Neuronal stem cell (in vitro differentiated cells): ENCODE measurements at regions not wholly inside any gene's neighbourhood (a gene's known extent, or its start where the extent isn't known, plus 50 kb on each side); places are given as distances from the start of the nearest gene placed in this dataset.

Source experiments
- DNase-seq: peaks from one replicate; pipeline ENCODE4 v3.0.0-alpha.2; 2013; ENCODE audit warnings: low spot score
- H2AFZ ChIP-seq: one replicate; pipeline ENCODE4 v1.6.1; 2013; ENCODE audit warnings: mild to moderate bottlenecking, low read length, inconsistent platforms
- H2AK5ac ChIP-seq: 2 replicates; pipeline ENCODE4 v1.6.1; 2013; ENCODE audit warnings: low read depth, mild to moderate bottlenecking, inconsistent platforms, low read length, moderate library complexity, mixed read lengths
- H2BK120ac ChIP-seq: 2 replicates; pipeline ENCODE4 v1.6.1; 2013; ENCODE audit warnings: low read depth, mild to moderate bottlenecking, inconsistent platforms, low read length, moderate library complexity, mixed read lengths
- H2BK12ac ChIP-seq: one replicate; pipeline ENCODE4 v1.6.1; 2013; ENCODE audit warnings: low read length, inconsistent platforms
- H2BK15ac ChIP-seq: 2 replicates; pipeline ENCODE4 v1.6.1; 2013; ENCODE audit warnings: mild to moderate bottlenecking, low read length, inconsistent platforms, mixed read lengths
- H2BK5ac ChIP-seq: one replicate; pipeline ENCODE4 v1.6.1; 2013; ENCODE audit warnings: inconsistent platforms, mild to moderate bottlenecking, low read length, moderate library complexity
- H3K14ac ChIP-seq: one replicate; pipeline ENCODE4 v1.6.1; 2013; ENCODE audit warnings: low read length, inconsistent platforms
- H3K18ac ChIP-seq: 2 replicates; pipeline ENCODE4 v1.6.1; 2013; ENCODE audit warnings: low read length, inconsistent platforms
- H3K23ac ChIP-seq: 2 replicates; pipeline ENCODE4 v1.6.1; 2013; ENCODE audit warnings: low read depth, mild to moderate bottlenecking, mixed read lengths, low read length, inconsistent platforms; ENCODE audit not compliant: poor library complexity
- H3K27ac ChIP-seq: replicated peaks from 3 replicates; pipeline ENCODE4 v1.5.1; 2013; ENCODE audit warnings: low read length, inconsistent platforms
- H3K27me3 ChIP-seq, 3 experiments: 2 replicates each; pipeline ENCODE4 v1.6.1; 2013; ENCODE audit warnings: low read length in 3 of 3, mild to moderate bottlenecking in 2 of 3, inconsistent platforms in 1 of 3, low read depth in 1 of 3, mixed read lengths in 1 of 3, moderate library complexity in 1 of 3; ENCODE audit not compliant: control insufficient read depth in 3 of 3, insufficient read depth in 3 of 3
- H3K36me3 ChIP-seq, 2 donors: replicated peaks in 1 of 2; 2 replicates each; pipeline ENCODE4 v1.6.1; 2013; ENCODE audit warnings: low read length in 2 of 2; ENCODE audit not compliant: control insufficient read depth in 2 of 2, insufficient read depth in 2 of 2
- H3K4ac ChIP-seq: 2 replicates; pipeline ENCODE4 v1.6.1; 2013; ENCODE audit warnings: inconsistent platforms, mild to moderate bottlenecking, low read length, moderate library complexity
- H3K4me1 ChIP-seq, 2 donors: 1 replicate in 1 of 2; 2 replicates in 1 of 2; pipeline ENCODE4 v1.6.1; 2013; ENCODE audit warnings: low read length in 2 of 2, low read depth in 1 of 2; ENCODE audit not compliant: control insufficient read depth in 2 of 2, insufficient read depth in 1 of 2
- H3K4me2 ChIP-seq: one replicate; pipeline ENCODE4 v1.6.1; 2013; ENCODE audit warnings: mild to moderate bottlenecking, low read length, inconsistent platforms; ENCODE audit not compliant: insufficient read depth, poor library complexity, severe bottlenecking
- H3K4me3 ChIP-seq, 2 donors: 2 replicates each; pipeline ENCODE4 v1.5.1; 2013; ENCODE audit warnings: low read length in 2 of 2, mild to moderate bottlenecking in 2 of 2, inconsistent platforms in 1 of 2, moderate library complexity in 1 of 2
- H3K79me1 ChIP-seq: one replicate; pipeline ENCODE4 v1.6.1; 2013; ENCODE audit warnings: low read depth, mild to moderate bottlenecking, inconsistent platforms, low read length, moderate library complexity
- H3K9ac ChIP-seq: one replicate; pipeline ENCODE4 v1.6.1; 2013; ENCODE audit warnings: mild to moderate bottlenecking, low read depth, low read length, inconsistent platforms; ENCODE audit not compliant: poor library complexity
- H3K9me3 ChIP-seq, 2 donors: replicated peaks in 1 of 2; 2 replicates each; pipeline versions ENCODE3 to v1.6.1; 2013; ENCODE audit warnings: low read length in 2 of 2, mild to moderate bottlenecking in 2 of 2, inconsistent platforms in 1 of 2, low read depth in 1 of 2, mixed read lengths in 1 of 2, moderate library complexity in 1 of 2; ENCODE audit not compliant: control insufficient read depth in 2 of 2, insufficient read depth in 1 of 2
- H4K8ac ChIP-seq: one replicate; pipeline ENCODE4 v1.6.1; 2013; ENCODE audit warnings: low read depth, mild to moderate bottlenecking, inconsistent platforms, low read length, moderate library complexity
- H4K91ac ChIP-seq: one replicate; pipeline ENCODE4 v1.6.1; 2013; ENCODE audit warnings: low read length, low read depth, mild to moderate bottlenecking, inconsistent platforms; ENCODE audit not compliant: poor library complexity
- WGBS, 2 donors: extraction: QIAGEN DNeasy Blood & Tissue Kit; methylation state at CpG; one replicate each; pipeline ENCODE4 v1.1.7; 2013; ENCODE audit warnings: missing lambda C conversion rate in 2 of 2, mixed read lengths in 1 of 2; ENCODE audit not compliant: insufficient read length in 2 of 2, insufficient replicate concordance in 1 of 2; ENCODE audit errors: extremely low coverage in 2 of 2; 5-methylcytosine and 5-hydroxymethylcytosine counted together

DNA sequence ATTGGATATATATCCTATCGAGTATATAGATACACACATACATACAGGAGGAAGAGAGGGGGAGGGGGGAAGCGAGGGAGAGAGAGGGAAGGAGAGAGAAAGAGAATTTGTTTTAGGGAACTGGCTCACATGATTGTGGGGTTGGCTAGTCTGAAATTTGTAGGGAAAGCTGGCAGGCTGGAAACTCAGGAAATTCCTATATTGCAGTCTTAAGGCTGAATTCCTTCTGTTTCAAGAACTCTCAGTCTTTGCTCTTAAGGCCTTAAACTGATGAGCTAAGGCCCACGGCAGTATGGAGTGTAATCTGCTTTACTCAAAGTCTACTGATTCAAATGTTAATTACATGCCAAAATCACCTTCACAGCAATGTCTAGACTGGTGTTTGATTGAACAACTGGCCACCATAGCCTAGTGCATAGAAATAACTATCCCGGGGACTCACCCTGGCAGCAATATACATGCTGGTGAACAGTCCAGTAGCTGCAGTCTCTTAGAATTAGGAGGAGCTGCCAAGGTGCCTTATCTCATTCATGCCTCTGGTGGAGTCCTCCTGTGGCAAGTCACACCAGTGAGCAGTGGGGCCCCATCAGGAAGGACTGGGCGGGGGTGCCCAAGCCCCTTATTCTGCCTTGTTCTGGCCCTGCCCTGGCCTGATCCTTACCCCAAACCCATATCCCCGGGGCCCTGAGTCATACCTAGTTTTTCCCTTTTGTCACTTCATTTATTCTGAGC, 59.7 kb upstream of the AMPD3 start:
- Histone ChIP-seq H2BK15ac (no peak overlapping the region), H3K4me1 (peaks cover 0 to 3% of the 10 kb centered on the region in 2 donors), H2BK5ac (no peak overlapping the region), H2AFZ (no peak overlapping the region), H3K9me3 (peaks cover 0 to 3% of the 10 kb centered on the region in 2 donors), H3K18ac (no peak overlapping the region), H3K9ac (no peak overlapping the region), H4K8ac (no peak overlapping the region), H3K4ac (no peak overlapping the region), H2BK12ac (no peak overlapping the region), H3K79me1 (no peaks in the 10 kb centered on the region), H3K4me2 (no peak overlapping the region), H3K23ac (no peak overlapping the region), H3K4me3 (no peak overlapping the region), H3K27ac (no peak overlapping the region), H3K14ac (no peak overlapping the region), H3K36me3 (no peaks in the 10 kb centered on the region), H4K91ac (no peak overlapping the region), H2AK5ac (no peak overlapping the region), H2BK120ac (no peak overlapping the region), H3K27me3 (no peaks in the 10 kb centered on the region)
- no CpG with 5 or more reads among the region's 6 CpGs for WGBS, 2 donors
- no peak for DNase-seq

DNA sequence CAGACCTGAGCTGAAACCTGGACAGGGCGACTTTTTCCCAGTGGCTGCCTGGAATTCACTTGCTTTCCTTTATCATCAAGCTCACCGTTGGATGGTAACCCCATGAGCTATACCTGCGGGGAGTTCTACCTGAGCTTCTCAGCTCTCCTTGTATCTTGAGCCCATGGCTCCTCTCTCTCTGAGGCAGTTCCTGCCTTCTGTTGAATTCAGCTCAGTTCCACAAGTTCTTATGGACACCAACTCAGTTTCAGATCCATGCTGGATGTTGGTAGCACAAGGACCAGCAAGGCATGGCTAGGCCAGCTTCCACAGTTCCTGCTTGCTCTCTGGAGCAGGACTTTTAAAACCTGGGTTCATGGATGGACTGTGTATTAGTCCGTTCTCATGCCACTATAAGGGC, 58.3 kb upstream of the AMPD3 start:
- H3K9me3 ChIP-seq, result no peaks in the 10 kb centered on the region
- H3K27ac ChIP-seq, result no peak overlapping the region
- no peak overlapping the region for H2BK15ac ChIP-seq
- H3K18ac ChIP-seq, result no peak overlapping the region
- no peak overlapping the region for H2BK120ac ChIP-seq
- H2BK5ac ChIP-seq, result no peak overlapping the region
- H4K8ac ChIP-seq, result no peak overlapping the region
- H3K4ac ChIP-seq, result no peak overlapping the region
- no peaks in the 10 kb centered on the region for H3K36me3 ChIP-seq
- no peak overlapping the region for H3K4me3 ChIP-seq
- H4K91ac ChIP-seq, result no peak overlapping the region
- no peak overlapping the region for H2BK12ac ChIP-seq
- H3K4me1 ChIP-seq, result peaks cover 0 to 3% of the 10 kb centered on the region in 2 donors
- no peaks in the 10 kb centered on the region for H3K79me1 ChIP-seq
- no peak overlapping the region for H3K23ac ChIP-seq
- H3K4me2 ChIP-seq, result no peak overlapping the region
- no peak overlapping the region for H3K9ac ChIP-seq
- WGBS, 2 donors, result no CpG with 5 or more reads among the region's 4 CpGs
- no peak for DNase-seq
- no peak overlapping the region for H3K14ac ChIP-seq
- no peak overlapping the region for H2AK5ac ChIP-seq
- no peak overlapping the region for H2AFZ ChIP-seq
- H3K27me3 ChIP-seq, result no peaks in the 10 kb centered on the region

DNA sequence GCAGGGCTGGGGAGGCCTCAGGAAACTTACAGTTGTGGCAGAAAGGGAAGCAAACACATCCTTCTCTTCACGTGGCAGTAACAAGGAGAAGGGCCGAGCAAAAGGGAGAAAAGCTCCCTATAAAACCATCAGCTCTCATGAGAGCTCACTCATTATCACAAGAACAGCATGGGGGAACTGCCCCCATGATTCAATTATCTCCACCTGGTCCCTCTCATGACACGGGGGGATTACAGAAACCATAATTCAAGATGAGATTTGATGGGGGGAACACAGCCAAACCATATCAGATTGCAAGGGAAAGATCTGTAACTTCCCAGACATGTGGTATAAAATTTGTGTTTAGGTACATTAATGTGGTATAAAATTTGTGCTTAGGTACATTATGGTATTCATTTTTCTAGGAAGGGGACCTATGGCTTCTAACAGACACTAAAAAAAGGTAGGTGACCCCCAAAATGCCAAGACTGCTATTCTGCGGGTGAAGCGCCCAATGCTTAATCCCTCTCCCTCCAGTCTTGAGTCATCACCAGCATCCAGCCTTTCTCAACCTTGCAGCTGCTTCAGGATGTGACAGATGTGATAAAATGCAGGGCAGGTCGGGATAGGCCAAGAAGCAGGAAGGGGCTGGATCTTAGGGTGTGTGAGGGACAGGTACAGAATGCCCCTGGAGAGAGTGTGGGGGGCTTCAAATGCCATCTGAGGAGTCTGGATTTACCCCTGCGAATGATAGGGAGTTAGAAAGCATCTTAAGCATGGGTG, 57.7 kb upstream of the AMPD3 start:
- Histone ChIP-seq H2BK15ac (no peak overlapping the region), H3K4me1 (peaks cover 0 to 3% of the 10 kb centered on the region in 2 donors), H3K27ac (no peak overlapping the region), H3K36me3 (no peaks in the 10 kb centered on the region), H4K91ac (no peak overlapping the region), H3K4me2 (no peak overlapping the region), H3K9ac (no peak overlapping the region), H3K79me1 (no peaks in the 10 kb centered on the region), H2AK5ac (no peak overlapping the region), H2BK5ac (no peak overlapping the region), H3K27me3 (no peaks in the 10 kb centered on the region), H3K18ac (no peak overlapping the region), H2BK120ac (no peak overlapping the region), H2AFZ (no peak overlapping the region), H3K14ac (no peak overlapping the region), H4K8ac (no peak overlapping the region), H3K4ac (no peak overlapping the region), H3K23ac (no peak overlapping the region), H3K9me3 (no peaks in the 10 kb centered on the region), H2BK12ac (no peak overlapping the region), H3K4me3 (no peak overlapping the region)
- DNase-seq, result no peak
- no CpG with 5 or more reads among the region's 7 CpGs for WGBS, 2 donors

DNA sequence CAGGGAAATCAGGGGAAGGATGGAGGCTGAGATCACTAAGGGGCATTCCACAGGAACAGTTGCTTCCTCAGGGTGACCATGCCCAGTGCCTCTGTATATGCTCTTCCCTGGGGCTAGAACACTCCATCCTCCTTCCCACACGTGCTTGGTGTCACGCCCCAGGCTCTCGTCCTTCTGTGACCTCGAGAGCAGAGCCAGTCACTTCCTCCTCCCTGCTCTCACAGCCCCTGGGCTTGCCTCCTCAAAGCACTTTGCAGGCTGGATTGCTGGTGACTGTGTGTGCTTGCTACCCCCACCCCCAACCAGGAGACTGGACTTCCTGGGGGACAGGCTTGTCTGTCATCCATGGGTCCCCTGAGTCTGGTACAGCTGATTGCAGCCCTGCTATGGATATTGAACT, 56.5 kb upstream of the AMPD3 start:
- WGBS, 2 donors, result no CpG with 5 or more reads among the region's 4 CpGs
- H2BK120ac ChIP-seq, result no peak overlapping the region
- H3K4me3 ChIP-seq, result no peak overlapping the region
- H3K4ac ChIP-seq, result no peak overlapping the region
- H2BK5ac ChIP-seq, result no peak overlapping the region
- no peak overlapping the region for H3K23ac ChIP-seq
- no peaks in the 10 kb centered on the region for H3K4me1 ChIP-seq
- H3K9ac ChIP-seq, result no peak overlapping the region
- H2AFZ ChIP-seq, result no peak overlapping the region
- no peak overlapping the region for H3K18ac ChIP-seq
- no peak overlapping the region for H4K8ac ChIP-seq
- no peak for DNase-seq
- no peak overlapping the region for H4K91ac ChIP-seq
- no peak overlapping the region for H3K4me2 ChIP-seq
- H3K14ac ChIP-seq, result no peak overlapping the region
- H2BK12ac ChIP-seq, result no peak overlapping the region
- no peaks in the 10 kb centered on the region for H3K9me3 ChIP-seq
- H3K27ac ChIP-seq, result no peak overlapping the region
- no peaks in the 10 kb centered on the region for H3K27me3 ChIP-seq
- H2AK5ac ChIP-seq, result no peak overlapping the region
- H3K36me3 ChIP-seq, result no peaks in the 10 kb centered on the region
- H3K79me1 ChIP-seq, result no peaks in the 10 kb centered on the region
- H2BK15ac ChIP-seq, result no peak overlapping the region
